Heart left ventricle (tissue), 16 donors: ENCODE measurements at regions not wholly inside any gene's neighbourhood (a gene's known extent, or its start where the extent isn't known, plus 50 kb on each side); places are given as distances from the start of the nearest gene placed in this dataset.
A peak's percentile ranks its signal among the peaks of the same experiment; 100 is the strongest.

Source experiments
- ATAC-seq, 4 donors: fragments of 200-7000 bp; cut with Tn5 transposase; one replicate each; pipeline ENCODE4 v1.9.1; 2020 to 2022; ENCODE audit warnings: moderate library complexity in 4 of 4, mild to moderate bottlenecking in 3 of 4, moderate number of reproducible peaks in 1 of 4
- DNase-seq, 5 donors: peaks; one replicate each; pipeline ENCODE4 v3.0.0-alpha.2; 2020
- H3K27ac ChIP-seq, 12 donors: fragments of 200-600 bp; sonication (generic) in 4 of 12; one replicate each; pipeline versions ENCODE4 v1.5.0 to v1.8.0; 2016 to 2022; ENCODE audit warnings: mild to moderate bottlenecking in 2 of 12
- H3K27me3 ChIP-seq, 9 donors: fragments of 200-600 bp; sonication (generic) in 2 of 9; one replicate each; pipeline versions ENCODE4 v1.5.1 to v1.8.0; 2016 to 2022; ENCODE audit warnings: mild to moderate bottlenecking in 3 of 9
- H3K36me3 ChIP-seq, 9 donors: fragments of 200-600 bp; sonication (generic) in 2 of 9; one replicate each; pipeline versions ENCODE4 v1.5.0 to v1.8.0; 2018 to 2022; ENCODE audit warnings: mild to moderate bottlenecking in 2 of 9
- H3K4me1 ChIP-seq, 12 donors: fragments of 200-600 bp; sonication (generic) in 4 of 12; one replicate each; pipeline versions ENCODE4 v1.5.0 to v1.8.0; 2016 to 2022; ENCODE audit warnings: mild to moderate bottlenecking in 3 of 12
- H3K4me3 ChIP-seq, 12 donors: fragments of 200-600 bp; sonication (generic) in 4 of 12; one replicate each; pipeline versions ENCODE4 v1.5.0 to v1.8.0; 2017 to 2022; ENCODE audit warnings: mild to moderate bottlenecking in 9 of 12, moderate library complexity in 4 of 12
- H3K9me3 ChIP-seq, 12 donors: fragments of 200-600 bp; sonication (generic) in 4 of 12; one replicate each; pipeline versions ENCODE4 v1.5.0 to v1.8.0; 2016 to 2022; ENCODE audit warnings: mild to moderate bottlenecking in 1 of 12
- CTCF ChIP-seq, 12 donors: fragments of 200-600 bp; sonication (generic) in 4 of 12; IDR thresholded peaks; one replicate each; pipeline versions ENCODE4 v1.5.0 to v1.8.0; 2018 to 2022; ENCODE audit warnings: antibody characterized with exemption in 12 of 12, mild to moderate bottlenecking in 5 of 12
- POLR2A ChIP-seq, 2 donors: fragments of 450-650 bp; IDR thresholded peaks; one replicate each; pipeline ENCODE4 v1.6.1; 2017; ENCODE audit warnings: antibody characterized with exemption in 2 of 2, mild to moderate bottlenecking in 2 of 2, moderate library complexity in 2 of 2
- WGBS, 4 donors: extraction: QIAGEN DNeasy Blood & Tissue Kit in 2 of 4; methylation state at CpG; one replicate each; pipeline versions ENCODE4 v1.1.5 to v1.1.7; 2013 to 2018; 5-methylcytosine and 5-hydroxymethylcytosine counted together
- intact Hi-C, 10 donors: fragments of 100-400 bp; cut with DNase I; formaldehyde crosslinking; loops; one replicate each; pipeline versions ENCODE4 v1.11.1 to v1.14.2; 2022
- donor health status: ischemic (EF 13 %, LVEDD 7.1; RV severe dilation, severe dysfunction).
- donor health status: healthy with polysubstance abuse.
- donor health status: DM: no; HTN: yes; CAD: no.
- donor health status: DM: no; HTN: no; CAD: no.
- donor health status: ischemic (EF 25% LVEDD 6.9; RV normal size, moderate dysfunction).
- donor health status: ischemic (EF 25% LVEDD 5.7; RV mildly dilated, moderate dysfunction).
- donor health status: healthy.
- donor health status: DM: yes; HTN: yes; CAD: no.
- donor health status: ischemic (EF 35%, LVEDD 5.7; RV mildly dilated, moderate dysfunction).
- donor health status: nonischemic (EF 11% LVEDD 7.7; RV severe dilation, severe dysfunction).
- donor health status: DM: yes; HTN: yes; CAD: no.
- donor health status: PGD.
- donor health status: ischemic (EF 29% LVEDD 5.4; RV normal size, mild dysfunction).
- donor health status: nonischemic (EF 23%, LVEDD 6.1; RV moderate dilation, normal function).

- intact Hi-C loops = no loop called here
Measured at GRCh38 chr11:36825251-36825650, 227.2 kb upstream of the RAG2 start.

GRCh38 chr11:36824349-36824748, 226.3 kb upstream of the RAG2 start:
- DNase-seq (no peak), ATAC-seq (no peak)
- H3K4me1 ChIP-seq = no peaks in the 10 kb centered on the region
- no peaks in the 10 kb centered on the region for H3K27me3 ChIP-seq
- intact Hi-C loops = no loop called here
- TF ChIP-seq POLR2A (IDR thresholded peaks at IDR 0.05) = no peak
- no peak for TF ChIP-seq CTCF (IDR thresholded peaks at IDR 0.05)
- no peak overlapping the region for H3K4me3 ChIP-seq
- H3K36me3 ChIP-seq = no peaks in the 10 kb centered on the region
- H3K9me3 ChIP-seq = no peaks in the 10 kb centered on the region
- 71 to 81% (median 79%) methylated on average over 1 of the region's 1 CpG for WGBS, 4 donors
- no peak overlapping the region for H3K27ac ChIP-seq

More at GRCh38 chr11:36825251-36825650, 227.2 kb upstream of the RAG2 start:
- ATAC-seq (no peak), DNase-seq (no peak)
- Histone ChIP-seq H3K4me3 (no peak overlapping the region), H3K9me3 (no peaks in the 10 kb centered on the region), H3K4me1 (no peaks in the 10 kb centered on the region), H3K27ac (no peak overlapping the region), H3K27me3 (no peaks in the 10 kb centered on the region), H3K36me3 (no peaks in the 10 kb centered on the region)
- TF ChIP-seq POLR2A (IDR thresholded peaks at IDR 0.05) (no peak), CTCF (IDR thresholded peaks at IDR 0.05) (no peak)
- WGBS, 4 donors = 84 to 87% (median 86%) methylated on average over 10 of the region's 10 CpGs

GRCh38 chr11:36822829-36823228, 224.8 kb upstream of the RAG2 start:
- ATAC-seq = no peak
- no peaks in the 10 kb centered on the region for H3K4me1 ChIP-seq
- H3K9me3 ChIP-seq = no peaks in the 10 kb centered on the region
- H3K4me3 ChIP-seq = no peak overlapping the region
- intact Hi-C loops = no loop called here
- TF ChIP-seq POLR2A (IDR thresholded peaks at IDR 0.05) (no peak), CTCF (IDR thresholded peaks at IDR 0.05) (no peak)
- no peak overlapping the region for H3K27ac ChIP-seq
- WGBS, 4 donors = 86 to 94% (median 91%) methylated on average over 1 of the region's 1 CpG
- no peaks in the 10 kb centered on the region for H3K36me3 ChIP-seq
- no peak for DNase-seq
- no peaks in the 10 kb centered on the region for H3K27me3 ChIP-seq

- WGBS, 4 donors = 44 to 54% (median 49%) methylated on average over 2 of the region's 2 CpGs
- Histone ChIP-seq H3K4me3 (no peak overlapping the region), H3K4me1 (no peaks in the 10 kb centered on the region), H3K27ac (no peak overlapping the region), H3K36me3 (no peaks in the 10 kb centered on the region), H3K27me3 (no peaks in the 10 kb centered on the region), H3K9me3 (no peaks in the 10 kb centered on the region)
- peak in 3 of 12 donors; percentile 22 to 30 (median 25) for TF ChIP-seq CTCF (IDR thresholded peaks at IDR 0.05)
- no peak for TF ChIP-seq POLR2A (IDR thresholded peaks at IDR 0.05)
- no peak for ATAC-seq
- no peak for DNase-seq
- intact Hi-C loops = no loop called here
Measured at GRCh38 chr11:36818410-36818809, 220.4 kb upstream of the RAG2 start.
